Panc1 (cell line): ENCODE measurements at regions not wholly inside any gene's neighbourhood (a gene's known extent, or its start where the extent isn't known, plus 50 kb on each side); places are given as distances from the start of the nearest gene placed in this dataset.

ENCODE experiments used
- ATAC-seq: fragments of 200-7000 bp; cut with Tn5 transposase; 2 replicates; pipeline ENCODE4 v1.9.1; 2020; ENCODE audit warnings: mild to moderate bottlenecking, moderate library complexity
- BruUV-seq: library from RNA; stranded (reverse); fragments of 400-500 nt; replicated peaks from 2 replicates; lab custom pipeline; 2021; lab: Mats Ljungman, UMichigan
- CTCF ChIA-PET: fragments of 300-600 bp; sonication (Branson Sonifier 250); formaldehyde crosslinking; loops from one replicate; lab custom pipeline; 2022; ENCODE audit warnings: antibody characterized with exemption; lab: Charles Lee
- POLR2A ChIA-PET: fragments of 300-600 bp; sonication (Branson Sonifier 250); formaldehyde crosslinking; loops from one replicate; lab custom pipeline; 2022; ENCODE audit warnings: antibody characterized with exemption; lab: Charles Lee
- DNase-seq: peaks from one replicate; pipeline ENCODE4 v3.0.0-alpha.2; 2010; ENCODE audit warnings: low read depth, low spot score
- H3K27ac ChIP-seq: 2 replicates; pipeline ENCODE4 v1.5.1; 2011; ENCODE audit warnings: mild to moderate bottlenecking, low read length, inconsistent platforms
- H3K27me3 ChIP-seq: fragments of 200-500 bp; sonication (Bioruptor generic); 2 replicates; pipeline ENCODE4 v1.6.0; 2014; ENCODE audit warnings: low read length, inconsistent platforms; ENCODE audit not compliant: control insufficient read depth, insufficient read depth
- H3K36me3 ChIP-seq: fragments of 200-500 bp; sonication (Bioruptor generic); 2 replicates; pipeline ENCODE4 v1.5.1; 2014; ENCODE audit warnings: inconsistent platforms, mild to moderate bottlenecking, low read length, moderate library complexity; ENCODE audit not compliant: control insufficient read depth, insufficient read depth
- H3K4me1 ChIP-seq: 2 replicates; pipeline ENCODE4 v1.5.1; 2011; ENCODE audit warnings: inconsistent platforms, mild to moderate bottlenecking, low read length, moderate library complexity; ENCODE audit not compliant: control insufficient read depth, insufficient read depth
- H3K4me3 ChIP-seq, 2 experiments: 2 replicates each; pipeline ENCODE4 v1.5.1; 2011 to 2012; ENCODE audit warnings: low read depth in 2 of 2, low read length in 2 of 2, mild to moderate bottlenecking in 2 of 2, inconsistent platforms in 1 of 2, moderate library complexity in 1 of 2
- H3K9me3 ChIP-seq: fragments of 200-500 bp; sonication (Bioruptor generic); 2 replicates; pipeline ENCODE4 v1.5.1; 2014; ENCODE audit warnings: low read depth, mild to moderate bottlenecking, inconsistent platforms, low read length, moderate library complexity; ENCODE audit not compliant: control insufficient read depth, insufficient read depth
- CTCF ChIP-seq: fragments of 450-650 bp; IDR thresholded peaks from 2 replicates; pipeline ENCODE4 v1.5.1; 2017; ENCODE audit warnings: mild to moderate bottlenecking
- POLR2AphosphoS5 ChIP-seq: IDR thresholded peaks from 2 replicates; pipeline ENCODE4 v1.6.1; 2012; ENCODE audit warnings: mild to moderate bottlenecking, low read depth, low read length, moderate library complexity
- SIN3A ChIP-seq: IDR thresholded peaks from 2 replicates; pipeline ENCODE4 v1.6.1; 2012; ENCODE audit warnings: low read depth, mild to moderate bottlenecking, low read length, moderate library complexity, borderline replicate concordance; ENCODE audit not compliant: insufficient read depth
- TCF7L2 ChIP-seq: IDR thresholded peaks from 2 replicates; pipeline ENCODE4 v1.6.1; 2011; ENCODE audit warnings: mild to moderate bottlenecking, low read depth, low read length, inconsistent platforms
- in situ Hi-C: cut with HindIII; loops from 2 replicates; pipeline ENCODE4 v1.10.0; 2016; ENCODE audit warnings: low sequenced_read_pairs, low pct_unique_long_range_greater_than_20kb
- intact Hi-C: fragments of 100-400 bp; cut with micrococcal nuclease; formaldehyde crosslinking; loops from one replicate; pipeline ENCODE4 v1.10.0; 2022; ENCODE audit not compliant: unreplicated experiment
- TF ChIP-seq, protein P1 (sequence below), 2 experiments: IDR thresholded peaks; 2 replicates each; pipeline ENCODE4 v1.6.1; 2011 to 2012; ENCODE audit warnings: low read depth in 2 of 2, control low read depth in 1 of 2, low read length in 1 of 2, mild to moderate bottlenecking in 1 of 2, moderate library complexity in 1 of 2; ENCODE audit not compliant: insufficient read depth in 1 of 2

- Histone ChIP-seq H3K27ac (no peak overlapping the region), H3K27me3 (no peaks in the 10 kb centered on the region), H3K4me1 (no peaks in the 10 kb centered on the region), H3K9me3 (no peaks in the 10 kb centered on the region), H3K4me3 (no peak overlapping the region), H3K36me3 (no peaks in the 10 kb centered on the region)
- DNase-seq (no peak), ATAC-seq (no peak)
- ChIA-PET POLR2A (no interaction called here), CTCF (no interaction called here)
- BruUV-seq, result no TSS peak
- TF ChIP-seq SIN3A, result no peak
- no peak for TF ChIP-seq CTCF
- TF ChIP-seq, protein P1, sequence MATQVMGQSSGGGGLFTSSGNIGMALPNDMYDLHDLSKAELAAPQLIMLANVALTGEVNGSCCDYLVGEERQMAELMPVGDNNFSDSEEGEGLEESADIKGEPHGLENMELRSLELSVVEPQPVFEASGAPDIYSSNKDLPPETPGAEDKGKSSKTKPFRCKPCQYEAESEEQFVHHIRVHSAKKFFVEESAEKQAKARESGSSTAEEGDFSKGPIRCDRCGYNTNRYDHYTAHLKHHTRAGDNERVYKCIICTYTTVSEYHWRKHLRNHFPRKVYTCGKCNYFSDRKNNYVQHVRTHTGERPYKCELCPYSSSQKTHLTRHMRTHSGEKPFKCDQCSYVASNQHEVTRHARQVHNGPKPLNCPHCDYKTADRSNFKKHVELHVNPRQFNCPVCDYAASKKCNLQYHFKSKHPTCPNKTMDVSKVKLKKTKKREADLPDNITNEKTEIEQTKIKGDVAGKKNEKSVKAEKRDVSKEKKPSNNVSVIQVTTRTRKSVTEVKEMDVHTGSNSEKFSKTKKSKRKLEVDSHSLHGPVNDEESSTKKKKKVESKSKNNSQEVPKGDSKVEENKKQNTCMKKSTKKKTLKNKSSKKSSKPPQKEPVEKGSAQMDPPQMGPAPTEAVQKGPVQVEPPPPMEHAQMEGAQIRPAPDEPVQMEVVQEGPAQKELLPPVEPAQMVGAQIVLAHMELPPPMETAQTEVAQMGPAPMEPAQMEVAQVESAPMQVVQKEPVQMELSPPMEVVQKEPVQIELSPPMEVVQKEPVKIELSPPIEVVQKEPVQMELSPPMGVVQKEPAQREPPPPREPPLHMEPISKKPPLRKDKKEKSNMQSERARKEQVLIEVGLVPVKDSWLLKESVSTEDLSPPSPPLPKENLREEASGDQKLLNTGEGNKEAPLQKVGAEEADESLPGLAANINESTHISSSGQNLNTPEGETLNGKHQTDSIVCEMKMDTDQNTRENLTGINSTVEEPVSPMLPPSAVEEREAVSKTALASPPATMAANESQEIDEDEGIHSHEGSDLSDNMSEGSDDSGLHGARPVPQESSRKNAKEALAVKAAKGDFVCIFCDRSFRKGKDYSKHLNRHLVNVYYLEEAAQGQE (IDR thresholded peaks at IDR 0.05; ENCODE audit: insufficient read depth in 1 of 2, low read depth in 2 of 2, low read length in 1 of 2), result no peak
- no peak for TF ChIP-seq TCF7L2
- TF ChIP-seq POLR2AphosphoS5, result no peak
- in situ Hi-C loops, result no loop called here
- intact Hi-C loops, result no loop called here
These were observed 556.9 kb upstream of the RBFOX1 start for GRCh38 chr16:6775712-6776111.

DNA sequence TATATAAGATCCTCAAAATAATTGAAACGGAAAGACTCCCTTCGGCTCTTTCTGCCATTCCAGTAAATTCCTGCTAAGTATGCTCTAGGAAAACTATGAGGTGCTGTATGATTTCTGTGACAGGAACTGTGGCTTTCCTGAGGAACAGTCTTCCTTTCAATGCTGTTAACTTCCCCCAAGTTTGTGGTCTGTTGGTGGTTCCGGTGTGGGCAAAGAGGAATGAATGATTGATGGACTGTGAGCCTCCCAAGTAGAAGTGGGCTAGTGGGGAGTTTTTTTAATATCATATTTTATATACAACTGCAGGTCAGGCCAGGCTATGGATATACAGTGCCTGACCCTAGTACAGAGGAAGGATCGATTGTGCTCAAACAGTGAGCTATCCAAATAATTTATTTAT lies 560.7 kb upstream of the RBFOX1 start:
- H3K4me1 ChIP-seq, result no peaks in the 10 kb centered on the region
- ChIA-PET POLR2A (no interaction called here), CTCF (no interaction called here)
- no peaks in the 10 kb centered on the region for H3K27me3 ChIP-seq
- no peaks in the 10 kb centered on the region for H3K9me3 ChIP-seq
- BruUV-seq, result no TSS peak
- no peak for ATAC-seq
- no peak overlapping the region for H3K27ac ChIP-seq
- in situ Hi-C loops, result no loop called here
- intact Hi-C loops, result no loop called here
- TF ChIP-seq TCF7L2 (no peak), SIN3A (no peak), CTCF (no peak), POLR2AphosphoS5 (no peak)
- TF ChIP-seq, protein P1 (IDR thresholded peaks at IDR 0.05; ENCODE audit: insufficient read depth in 1 of 2, low read depth in 2 of 2, low read length in 1 of 2), result no peak
- no peak for DNase-seq
- H3K4me3 ChIP-seq, result no peak overlapping the region
- H3K36me3 ChIP-seq, result no peaks in the 10 kb centered on the region
